IPS-18a (cell line): ENCODE measurements at regions not wholly inside any gene's neighbourhood (a gene's known extent, or its start where the extent isn't known, plus 50 kb on each side); places are given as distances from the start of the nearest gene placed in this dataset.

Experiments
- H3K27ac ChIP-seq: one replicate; pipeline ENCODE4 v1.5.1; 2013; ENCODE audit warnings: low read length
- H3K27me3 ChIP-seq: one replicate; pipeline ENCODE4 v1.6.1; 2013; ENCODE audit warnings: mild to moderate bottlenecking, low read length; ENCODE audit not compliant: control insufficient read depth, insufficient read depth
- H3K36me3 ChIP-seq: one replicate; pipeline ENCODE4 v1.6.1; 2013; ENCODE audit warnings: low read depth, low read length; ENCODE audit not compliant: control insufficient read depth
- H3K4me1 ChIP-seq: one replicate; pipeline ENCODE4 v1.6.1; 2013; ENCODE audit warnings: low read depth, low read length; ENCODE audit not compliant: control insufficient read depth
- H3K4me3 ChIP-seq: one replicate; pipeline ENCODE4 v1.5.1; 2013; ENCODE audit warnings: low read length
- H3K9ac ChIP-seq: one replicate; pipeline ENCODE4 v1.6.1; 2013; ENCODE audit warnings: mild to moderate bottlenecking, low read length, moderate library complexity
- H3K9me3 ChIP-seq: one replicate; pipeline ENCODE4 v1.6.1; 2013; ENCODE audit warnings: low read depth, low read length; ENCODE audit not compliant: control insufficient read depth

DNA sequence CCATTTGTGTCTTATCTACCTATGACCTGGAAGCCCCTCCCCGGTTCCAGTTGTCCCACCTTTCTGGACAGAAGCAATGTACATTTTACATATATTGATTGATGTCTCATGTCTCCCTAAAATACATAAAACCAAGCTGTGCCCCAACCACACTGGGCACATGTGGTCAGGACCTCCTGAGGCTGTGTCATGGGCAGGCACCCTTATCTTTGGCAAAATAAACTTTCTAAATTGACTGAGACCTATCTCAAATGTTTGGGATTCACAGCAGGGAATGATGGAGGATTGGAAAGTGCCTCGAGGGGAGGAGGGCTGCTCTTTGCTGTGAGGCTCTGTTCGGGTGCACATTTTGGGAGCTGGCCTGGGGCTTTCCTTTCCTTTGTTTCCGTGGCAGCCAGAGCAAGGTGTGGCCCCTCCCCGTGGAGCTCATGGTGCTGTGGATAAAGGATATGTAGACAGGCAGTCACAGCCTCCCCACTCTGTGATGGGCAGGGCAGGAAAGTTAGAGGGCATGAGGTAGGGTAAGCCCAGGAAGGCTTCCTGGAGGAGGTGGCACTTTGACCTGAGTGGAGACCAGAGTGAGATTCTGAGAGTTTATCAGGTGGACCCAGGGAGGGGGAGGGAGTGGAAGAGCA is 615.6 kb downstream of the TBC1D22A start:
- H3K9me3 ChIP-seq = peaks cover 54% of the 10 kb centered on the region
- H3K27ac ChIP-seq = no peak overlapping the region
- no peaks in the 10 kb centered on the region for H3K36me3 ChIP-seq

DNA sequence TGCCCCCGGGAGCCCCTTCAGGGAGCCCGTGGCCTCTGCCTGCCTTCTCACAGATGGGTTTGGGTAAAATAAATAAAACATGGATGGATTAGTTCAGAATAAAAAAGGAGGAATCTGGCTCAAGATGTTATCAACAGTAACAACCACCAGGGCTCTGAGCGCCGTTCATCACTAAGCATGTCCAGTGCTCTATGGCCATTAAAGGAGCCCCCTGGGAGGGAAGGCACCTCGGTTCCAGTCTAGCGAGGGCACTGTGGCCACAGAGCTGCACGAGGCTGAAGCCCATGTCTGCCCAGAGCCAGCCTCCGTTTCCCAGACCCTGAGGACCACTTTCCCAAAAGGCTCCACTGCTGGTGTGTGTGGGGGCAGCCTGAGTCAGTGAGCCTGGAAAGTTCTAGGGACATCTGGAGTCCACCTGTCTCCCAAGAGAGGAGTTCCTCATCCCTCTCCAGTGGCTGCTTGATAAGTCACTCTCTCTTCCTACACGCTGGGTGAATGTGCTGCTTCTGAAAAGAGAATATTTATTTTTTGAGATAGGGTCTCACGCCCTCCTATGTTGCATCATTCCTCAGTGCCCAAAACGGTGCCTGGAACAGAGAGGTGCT is 614.6 kb downstream of the TBC1D22A start:
- H3K27me3 ChIP-seq = no peaks in the 10 kb centered on the region
- no peaks in the 10 kb centered on the region for H3K4me1 ChIP-seq
- H3K36me3 ChIP-seq = no peaks in the 10 kb centered on the region
- H3K9me3 ChIP-seq = peaks cover 54% of the 10 kb centered on the region
- no peak overlapping the region for H3K4me3 ChIP-seq
- H3K27ac ChIP-seq = no peak overlapping the region
- no peak overlapping the region for H3K9ac ChIP-seq

More for the DNA sequence above, 615.6 kb downstream of the TBC1D22A start:
- Histone ChIP-seq H3K9ac (no peak overlapping the region), H3K27me3 (no peaks in the 10 kb centered on the region), H3K4me3 (no peak overlapping the region), H3K4me1 (no peaks in the 10 kb centered on the region)

DNA sequence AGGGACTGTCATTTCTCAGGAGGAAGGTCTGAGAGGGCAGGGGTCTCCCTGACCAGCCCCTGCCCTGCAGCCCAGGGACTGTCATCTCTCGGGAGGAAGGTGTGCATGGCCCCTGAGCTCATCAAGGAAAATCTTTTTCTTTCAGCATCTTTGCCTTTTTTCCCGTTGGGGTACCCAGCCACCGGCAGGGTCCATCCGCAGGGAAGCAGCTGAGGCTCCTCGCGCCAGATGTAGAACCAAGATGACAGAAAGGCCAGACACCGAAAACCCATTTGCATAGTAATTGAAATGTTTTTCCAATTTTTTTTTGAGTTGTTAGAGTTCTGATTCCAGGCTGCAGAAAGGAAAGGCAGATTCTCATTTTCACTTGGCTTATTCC is 613.9 kb downstream of the TBC1D22A start:
- H3K36me3 ChIP-seq = no peaks in the 10 kb centered on the region
- H3K9me3 ChIP-seq = peaks cover 53% of the 10 kb centered on the region
- H3K4me1 ChIP-seq = no peaks in the 10 kb centered on the region
- no peaks in the 10 kb centered on the region for H3K27me3 ChIP-seq
- H3K9ac ChIP-seq = no peak overlapping the region
- H3K27ac ChIP-seq = no peak overlapping the region
- H3K4me3 ChIP-seq = no peak overlapping the region

DNA sequence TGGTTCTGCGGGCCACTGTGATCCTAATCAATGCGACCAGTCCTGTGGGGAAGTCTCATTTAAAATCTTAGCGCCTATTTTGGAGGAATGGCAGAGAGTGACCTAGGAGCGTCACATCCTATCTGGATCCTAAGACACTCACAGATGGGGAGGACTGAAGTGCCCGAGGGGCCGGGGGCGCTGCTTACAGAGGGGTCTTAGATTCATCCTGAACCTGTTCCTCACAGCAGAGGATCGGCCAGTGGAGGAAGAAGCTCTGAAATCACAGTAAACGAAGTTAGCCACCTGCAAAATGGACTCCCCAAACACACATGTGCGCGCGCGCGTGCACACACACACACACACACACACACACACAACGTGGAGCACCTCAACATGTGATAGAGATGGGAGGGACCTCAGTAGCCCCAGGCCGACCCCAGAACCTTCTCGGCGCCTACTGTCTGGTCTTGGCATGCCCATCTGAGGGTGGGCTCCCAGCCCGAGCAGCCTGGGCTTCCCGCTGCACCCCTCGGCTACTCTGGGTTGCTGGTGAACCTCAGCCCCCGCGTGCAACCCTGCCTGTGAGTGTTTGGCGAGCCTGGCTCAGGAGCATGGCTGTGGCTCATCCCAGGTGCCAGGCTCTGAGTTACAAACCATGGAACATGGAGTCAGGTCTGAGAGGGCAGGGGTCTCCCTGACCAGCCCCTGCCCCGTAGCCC is 613.3 kb downstream of the TBC1D22A start:
- H3K9me3 ChIP-seq = peaks cover 58% of the 10 kb centered on the region
- H3K27me3 ChIP-seq = no peaks in the 10 kb centered on the region
- no peak overlapping the region for H3K4me3 ChIP-seq

DNA sequence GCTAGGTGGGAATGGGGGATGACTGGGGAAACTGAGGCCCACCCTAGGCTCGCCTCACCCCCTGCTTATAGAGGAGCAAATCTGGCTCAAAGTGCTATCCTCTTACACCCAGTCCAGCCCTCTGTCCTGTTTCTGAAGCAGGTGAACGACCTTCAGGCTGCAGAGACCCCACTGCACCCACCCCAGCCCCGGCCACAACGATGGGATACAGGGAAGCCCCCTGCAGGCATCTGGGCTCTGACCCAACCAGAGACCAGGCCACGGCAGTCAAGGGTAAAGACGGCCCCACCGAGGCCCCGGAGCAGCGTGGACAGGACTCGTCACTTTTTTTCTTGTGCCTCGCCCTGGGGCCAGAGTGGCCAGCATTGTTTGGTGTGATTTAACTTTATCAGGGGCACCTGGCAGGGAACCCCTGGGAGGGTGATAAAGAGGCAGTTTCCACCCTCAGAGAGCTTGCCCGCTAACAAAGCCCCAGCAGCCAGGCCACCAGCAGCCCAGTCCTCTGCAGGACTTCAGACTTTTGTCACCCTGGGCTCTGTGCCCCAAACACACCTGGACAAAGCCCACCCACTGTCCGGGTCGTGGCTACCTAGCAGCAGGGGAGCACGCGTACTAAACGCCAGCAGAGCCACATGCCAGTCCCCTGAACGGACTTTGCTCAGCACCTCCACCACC is 612.6 kb downstream of the TBC1D22A start:
- Histone ChIP-seq H3K36me3 (no peaks in the 10 kb centered on the region), H3K9me3 (peaks cover 61% of the 10 kb centered on the region), H3K4me3 (no peak overlapping the region), H3K4me1 (no peaks in the 10 kb centered on the region), H3K9ac (no peak overlapping the region), H3K27ac (no peak overlapping the region), H3K27me3 (no peaks in the 10 kb centered on the region)

More for the DNA sequence above, 613.3 kb downstream of the TBC1D22A start:
- no peaks in the 10 kb centered on the region for H3K36me3 ChIP-seq
- no peaks in the 10 kb centered on the region for H3K4me1 ChIP-seq
- H3K27ac ChIP-seq = no peak overlapping the region
- no peak overlapping the region for H3K9ac ChIP-seq

DNA sequence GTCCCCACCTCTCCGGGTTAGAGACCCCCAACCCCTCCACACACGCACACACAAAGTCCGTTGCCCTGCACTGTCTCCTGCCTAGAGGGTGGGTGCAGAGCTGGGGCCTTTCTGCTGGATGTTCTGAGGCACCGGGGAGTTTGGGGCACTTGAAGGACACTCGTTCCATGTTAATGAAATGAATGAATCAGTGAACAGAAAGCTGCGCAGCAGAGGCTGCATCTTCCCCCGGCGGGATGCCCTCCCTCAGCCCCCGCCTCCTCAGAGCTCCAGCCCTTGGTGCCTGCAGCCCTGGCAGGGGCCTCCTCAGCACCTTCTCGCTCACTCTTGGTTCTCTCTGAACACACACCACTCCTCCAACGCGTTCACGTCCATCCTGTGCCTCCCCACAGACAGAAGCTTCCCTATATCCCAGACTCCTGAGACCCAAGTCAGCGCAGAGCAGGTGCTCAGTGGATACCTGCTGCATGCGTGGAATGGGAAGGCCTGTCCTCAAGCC is 611.9 kb downstream of the TBC1D22A start:
- H3K9ac ChIP-seq = no peak overlapping the region
- H3K9me3 ChIP-seq = peaks cover 65% of the 10 kb centered on the region
- no peaks in the 10 kb centered on the region for H3K4me1 ChIP-seq
- no peaks in the 10 kb centered on the region for H3K36me3 ChIP-seq
- H3K4me3 ChIP-seq = no peak overlapping the region
- no peaks in the 10 kb centered on the region for H3K27me3 ChIP-seq
- H3K27ac ChIP-seq = no peak overlapping the region

DNA sequence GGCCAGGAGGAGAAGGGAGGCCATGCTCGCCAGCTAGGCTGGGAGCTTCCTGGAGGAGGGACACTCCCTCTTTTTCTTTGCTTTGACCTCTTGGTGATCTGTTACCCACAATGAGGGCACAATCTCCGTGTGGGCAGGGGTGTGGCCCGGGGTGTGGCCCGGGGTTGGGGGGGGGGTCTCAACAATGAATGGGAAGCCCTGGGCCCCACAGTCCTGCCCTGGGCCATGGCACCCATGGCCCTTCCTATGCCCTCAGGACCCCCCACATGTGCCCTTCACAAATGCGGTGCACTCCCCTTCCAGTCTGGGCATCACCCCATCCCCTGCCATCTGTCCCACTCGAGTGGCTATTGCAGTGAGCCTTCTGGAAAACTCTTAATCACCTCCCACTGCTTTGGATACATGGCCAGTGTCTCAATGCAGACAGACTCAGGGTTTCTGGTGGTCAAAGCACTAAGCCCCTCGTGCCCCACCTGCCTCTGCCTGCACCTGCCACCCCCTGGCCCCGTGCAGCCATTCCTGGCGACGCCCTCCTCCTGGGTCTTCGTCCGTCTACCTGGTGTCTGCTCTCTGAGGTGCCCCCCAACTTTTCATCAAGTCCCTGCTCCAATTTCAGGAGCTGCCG is 611.3 kb downstream of the TBC1D22A start:
- Histone ChIP-seq H3K9me3 (peaks cover 69% of the 10 kb centered on the region), H3K27me3 (no peaks in the 10 kb centered on the region), H3K9ac (no peak overlapping the region), H3K36me3 (no peaks in the 10 kb centered on the region), H3K27ac (no peak overlapping the region), H3K4me1 (no peaks in the 10 kb centered on the region), H3K4me3 (no peak overlapping the region)

DNA sequence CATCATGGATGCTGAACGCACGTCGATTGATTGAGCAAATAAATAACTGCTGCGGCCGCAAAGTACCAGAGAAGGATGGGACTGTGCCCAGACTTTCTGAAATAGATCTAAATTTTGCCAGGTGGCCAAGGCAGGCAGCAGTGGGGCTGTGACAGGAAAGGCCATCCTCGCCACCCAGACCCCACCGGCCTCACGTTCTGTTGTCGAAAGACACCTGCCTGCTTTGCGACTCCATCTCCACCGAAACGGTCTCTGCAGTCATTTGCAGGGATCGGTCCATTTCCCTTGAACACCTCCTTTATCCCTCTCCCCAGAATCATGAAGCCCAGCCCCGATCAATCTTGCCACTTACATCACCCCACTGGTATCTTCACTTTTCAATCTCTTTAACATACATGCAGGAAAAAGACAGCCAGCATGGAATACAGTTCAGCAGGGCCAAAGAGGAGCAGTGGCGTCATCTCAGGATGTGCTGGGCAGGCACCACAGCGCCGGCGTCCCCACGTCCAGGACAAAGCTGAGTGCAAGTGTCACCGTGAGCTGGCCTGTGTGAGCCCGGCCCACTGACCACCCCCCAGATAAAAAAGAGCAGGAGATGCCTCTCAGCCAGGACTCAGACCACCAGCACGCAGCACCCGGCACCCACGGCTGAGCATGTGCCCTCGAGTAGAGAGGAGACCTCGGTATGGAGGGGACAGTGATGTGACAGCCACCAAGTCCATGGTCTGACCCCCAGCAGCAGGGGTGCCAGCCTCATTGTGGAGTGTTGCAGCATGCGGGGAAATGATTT is 610.3 kb downstream of the TBC1D22A start:
- peaks cover 67% of the 10 kb centered on the region for H3K9me3 ChIP-seq
- no peaks in the 10 kb centered on the region for H3K27me3 ChIP-seq
- H3K27ac ChIP-seq = no peak overlapping the region
- no peaks in the 10 kb centered on the region for H3K4me1 ChIP-seq
- no peaks in the 10 kb centered on the region for H3K36me3 ChIP-seq
- H3K4me3 ChIP-seq = no peak overlapping the region
- no peak overlapping the region for H3K9ac ChIP-seq

DNA sequence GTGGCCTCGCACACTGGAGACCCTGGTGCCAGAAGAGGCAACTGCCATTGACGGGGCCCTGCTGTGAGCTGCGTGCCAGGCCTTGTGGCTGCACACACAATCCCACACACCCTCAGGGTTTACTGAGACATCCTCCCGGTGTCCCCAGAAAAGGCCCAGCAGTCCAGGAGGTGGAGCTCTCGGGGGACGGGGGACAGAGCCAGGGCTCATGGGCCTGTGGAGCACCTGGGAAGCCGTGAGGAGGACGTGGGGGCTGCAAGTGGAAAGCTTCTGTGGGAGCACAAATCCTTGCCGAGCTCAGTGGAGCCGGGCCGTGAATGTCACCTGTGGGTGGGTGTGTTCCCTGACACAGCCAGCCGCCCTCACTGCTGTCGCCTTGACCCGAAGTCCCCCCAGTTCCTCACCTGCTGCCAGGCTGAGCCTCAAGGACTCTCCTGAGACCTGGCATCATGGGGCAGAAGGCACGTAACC is 609.7 kb downstream of the TBC1D22A start:
- Histone ChIP-seq H3K9me3 (peaks cover 65% of the 10 kb centered on the region), H3K9ac (no peak overlapping the region), H3K4me3 (no peak overlapping the region), H3K36me3 (no peaks in the 10 kb centered on the region), H3K27me3 (no peaks in the 10 kb centered on the region), H3K27ac (no peak overlapping the region), H3K4me1 (no peaks in the 10 kb centered on the region)

DNA sequence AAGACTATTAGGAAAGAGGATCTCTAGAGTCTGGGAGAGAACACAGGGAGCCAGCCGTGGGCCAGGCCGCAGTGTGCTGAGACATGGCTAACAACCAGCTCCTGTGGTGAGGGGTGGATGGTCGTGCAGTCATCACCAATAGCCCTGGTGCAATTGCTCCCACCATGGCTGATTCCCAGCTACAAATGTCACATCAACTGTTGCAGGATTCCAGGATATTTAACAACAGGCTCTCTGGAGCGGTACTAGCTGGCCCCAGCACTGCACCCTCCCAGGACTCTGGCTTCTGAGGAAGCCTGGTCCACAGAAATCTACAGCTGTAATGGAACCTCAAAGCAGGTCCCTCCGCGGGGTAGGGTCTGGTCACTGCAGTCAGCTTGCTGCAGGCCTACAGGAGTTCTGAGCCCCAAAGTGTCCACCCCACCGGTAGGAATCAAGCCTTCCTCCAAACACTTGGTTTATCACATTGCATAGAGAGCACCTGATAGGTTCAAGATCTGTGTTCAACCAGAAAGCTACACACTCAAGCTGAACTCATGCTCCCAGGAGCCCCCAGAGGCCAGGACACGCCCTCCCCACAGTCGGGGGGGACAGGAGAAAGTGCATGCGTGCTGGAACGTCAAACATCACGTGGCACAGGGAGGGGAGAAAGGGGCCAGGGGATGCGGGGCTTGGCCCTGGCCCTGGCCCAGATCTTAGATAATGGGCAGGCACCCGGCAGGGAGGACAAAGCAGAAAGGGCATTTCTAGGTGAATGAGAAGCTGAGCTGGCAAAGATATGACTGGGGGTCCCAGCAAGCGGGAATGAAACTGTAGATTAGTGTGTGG is 609.0 kb downstream of the TBC1D22A start:
- H3K27ac ChIP-seq = no peak overlapping the region
- H3K27me3 ChIP-seq = no peaks in the 10 kb centered on the region
- H3K4me3 ChIP-seq = no peak overlapping the region
- H3K9me3 ChIP-seq = peaks cover 64% of the 10 kb centered on the region
- H3K36me3 ChIP-seq = no peaks in the 10 kb centered on the region
- H3K4me1 ChIP-seq = no peaks in the 10 kb centered on the region
- H3K9ac ChIP-seq = no peak overlapping the region
